Fibroblast of the aortic adventitia (primary cell): ENCODE measurements at regions not wholly inside any gene's neighbourhood (a gene's known extent, or its start where the extent isn't known, plus 50 kb on each side); places are given as distances from the start of the nearest gene placed in this dataset.

Source experiments
- DNase-seq: peaks from one replicate; pipeline ENCODE4 v3.0.0-alpha.2; 2010; ENCODE audit warnings: low read depth
- H3K4me3 ChIP-seq: 2 replicates; pipeline ENCODE4 v1.5.1; 2011; ENCODE audit warnings: low read depth, mild to moderate bottlenecking, control low read depth, low read length, moderate library complexity
- TF ChIP-seq, protein P1 (sequence below): IDR thresholded peaks from 2 replicates; pipeline ENCODE4 v1.5.1; 2011; ENCODE audit warnings: mild to moderate bottlenecking, low read length, control low read depth, inconsistent platforms; ENCODE audit not compliant: insufficient read depth

DNA sequence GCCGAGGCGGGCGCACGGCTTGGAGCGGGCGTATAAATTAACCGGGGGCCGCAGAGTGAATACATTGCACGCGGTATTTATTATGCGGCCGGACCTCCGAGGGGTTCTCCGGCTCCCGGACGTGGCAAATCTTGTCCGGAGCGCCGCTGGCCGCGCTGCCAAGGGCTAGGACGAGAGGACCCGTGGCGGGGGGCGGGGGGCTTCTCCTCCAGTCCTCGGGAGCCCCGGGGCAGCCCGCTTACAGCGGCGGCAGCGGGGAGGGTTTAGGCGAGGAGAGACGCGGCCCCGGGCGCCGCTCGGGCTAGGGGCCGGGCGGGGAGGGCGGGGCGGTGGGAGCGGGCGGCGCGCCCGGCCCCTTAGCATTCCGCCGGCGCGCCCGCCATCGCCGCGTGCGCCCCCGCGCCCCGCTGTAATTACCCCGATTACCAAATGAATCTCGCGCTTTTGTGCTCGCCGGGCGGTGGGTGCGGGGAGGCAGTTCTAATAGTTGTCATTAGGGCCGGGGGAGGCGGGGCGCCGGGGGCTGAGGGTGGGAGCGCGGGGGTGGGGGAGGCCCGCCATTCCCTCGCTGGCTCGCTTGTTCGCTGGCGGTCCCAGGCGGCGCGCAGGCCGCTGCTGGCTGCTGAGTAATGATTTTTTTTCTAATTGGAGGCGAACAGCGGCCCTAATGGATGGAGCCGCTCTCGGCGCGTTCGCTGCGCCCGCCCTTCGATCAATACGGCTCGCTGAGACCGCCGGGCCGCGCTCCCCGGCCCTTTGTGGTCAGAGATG lies 276.6 kb downstream of the BCOR start:
- DNase-seq, result no peak
- peak overlapping the region; percentile 31 for H3K4me3 ChIP-seq
- TF ChIP-seq, protein P1, sequence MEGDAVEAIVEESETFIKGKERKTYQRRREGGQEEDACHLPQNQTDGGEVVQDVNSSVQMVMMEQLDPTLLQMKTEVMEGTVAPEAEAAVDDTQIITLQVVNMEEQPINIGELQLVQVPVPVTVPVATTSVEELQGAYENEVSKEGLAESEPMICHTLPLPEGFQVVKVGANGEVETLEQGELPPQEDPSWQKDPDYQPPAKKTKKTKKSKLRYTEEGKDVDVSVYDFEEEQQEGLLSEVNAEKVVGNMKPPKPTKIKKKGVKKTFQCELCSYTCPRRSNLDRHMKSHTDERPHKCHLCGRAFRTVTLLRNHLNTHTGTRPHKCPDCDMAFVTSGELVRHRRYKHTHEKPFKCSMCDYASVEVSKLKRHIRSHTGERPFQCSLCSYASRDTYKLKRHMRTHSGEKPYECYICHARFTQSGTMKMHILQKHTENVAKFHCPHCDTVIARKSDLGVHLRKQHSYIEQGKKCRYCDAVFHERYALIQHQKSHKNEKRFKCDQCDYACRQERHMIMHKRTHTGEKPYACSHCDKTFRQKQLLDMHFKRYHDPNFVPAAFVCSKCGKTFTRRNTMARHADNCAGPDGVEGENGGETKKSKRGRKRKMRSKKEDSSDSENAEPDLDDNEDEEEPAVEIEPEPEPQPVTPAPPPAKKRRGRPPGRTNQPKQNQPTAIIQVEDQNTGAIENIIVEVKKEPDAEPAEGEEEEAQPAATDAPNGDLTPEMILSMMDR, result no peak

DNA sequence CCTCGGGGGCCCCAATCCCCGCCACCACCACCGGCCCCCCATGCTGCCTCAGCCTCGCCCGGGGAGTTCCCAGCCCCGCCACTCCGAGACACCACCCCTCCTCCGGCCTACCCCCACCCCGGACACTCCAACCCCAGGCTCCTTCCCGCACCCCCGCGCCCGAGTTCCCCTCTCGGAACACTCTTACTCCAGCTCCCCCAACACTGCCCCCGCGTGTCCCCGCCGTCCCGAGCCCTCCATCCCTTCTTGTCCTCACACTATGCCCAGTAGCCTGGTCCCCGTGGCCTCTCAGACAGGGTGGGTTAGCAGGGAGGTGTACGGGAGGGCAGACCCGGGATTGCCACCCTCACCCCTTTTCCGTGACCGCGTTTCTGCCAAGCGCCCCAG lies 276.1 kb downstream of the BCOR start:
- TF ChIP-seq, protein P1, result no peak
- DNase-seq, result no peak
- no peak overlapping the region for H3K4me3 ChIP-seq

DNA sequence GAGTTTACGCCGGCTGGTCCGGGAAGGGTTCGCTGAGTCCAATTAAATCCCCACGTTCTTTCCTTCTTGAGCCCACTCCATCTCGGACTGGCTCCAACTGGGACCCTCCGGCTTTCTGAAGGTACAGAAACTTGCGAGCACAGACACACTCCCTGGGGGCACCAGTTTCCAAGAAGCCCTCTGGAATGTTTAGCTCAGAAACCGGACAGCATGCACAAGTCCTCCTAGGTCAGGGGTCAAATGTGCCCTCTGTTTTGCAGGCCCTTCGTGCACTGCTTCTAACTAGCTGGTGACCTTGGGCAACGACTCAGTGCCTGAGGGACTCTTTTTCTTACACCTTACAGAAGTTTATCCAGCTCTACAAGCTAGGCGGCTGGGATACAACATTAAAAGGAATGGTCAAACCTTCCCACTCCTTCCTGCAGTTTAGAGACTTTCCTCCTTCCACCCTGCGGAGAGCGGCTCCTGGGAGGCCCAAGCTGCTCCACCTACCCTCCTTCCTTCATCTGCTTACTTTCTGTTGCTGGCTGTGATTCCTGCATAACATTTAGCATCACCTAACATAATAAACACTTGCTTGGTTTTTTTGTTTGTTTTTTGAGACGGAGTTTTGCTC lies 275.5 kb downstream of the BCOR start:
- no peak overlapping the region for H3K4me3 ChIP-seq
- no peak for DNase-seq
- TF ChIP-seq, protein P1, result no peak

DNA sequence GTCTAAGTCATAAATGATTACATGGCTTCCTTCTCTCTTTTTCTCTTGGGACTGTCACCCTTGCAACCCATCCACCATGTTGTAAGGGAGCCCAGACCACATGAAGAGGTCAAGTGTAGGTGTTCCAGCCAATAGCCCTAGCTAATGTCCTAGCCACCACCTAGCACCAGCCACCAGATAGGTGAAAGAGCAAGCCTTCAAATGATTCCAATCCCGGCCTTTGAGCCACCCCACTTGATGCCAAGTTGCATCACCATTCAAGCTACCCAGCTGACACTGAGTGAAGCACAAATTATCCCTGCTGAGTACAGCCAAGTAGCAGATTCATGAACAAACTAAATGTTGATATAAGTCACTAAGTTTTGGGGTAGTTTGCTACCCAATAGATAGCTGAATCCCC lies 274.3 kb downstream of the BCOR start:
- H3K4me3 ChIP-seq, result no peak overlapping the region
- TF ChIP-seq, protein P1, result no peak
- no peak for DNase-seq

DNA sequence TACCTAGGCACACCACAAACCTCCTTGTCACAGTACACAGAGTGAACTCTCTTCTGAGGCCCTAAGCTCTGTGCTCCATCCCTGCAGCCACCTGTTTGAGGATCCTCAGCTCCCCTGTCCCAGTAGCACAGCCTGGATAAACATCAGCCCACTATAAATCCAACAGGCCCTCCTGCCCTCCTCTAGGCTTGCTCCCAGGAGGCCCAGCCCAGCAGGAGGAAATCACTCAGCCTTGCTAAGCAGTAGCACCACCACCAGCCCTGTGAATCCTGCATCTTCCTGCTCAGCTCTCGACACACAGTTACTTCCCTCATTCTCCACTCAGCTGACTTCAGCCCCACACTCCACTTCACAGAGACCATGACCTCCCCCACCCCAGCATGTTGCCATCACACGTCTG lies 273.9 kb downstream of the BCOR start:
- H3K4me3 ChIP-seq, result no peak overlapping the region
- TF ChIP-seq, protein P1, result no peak
- no peak for DNase-seq

DNA sequence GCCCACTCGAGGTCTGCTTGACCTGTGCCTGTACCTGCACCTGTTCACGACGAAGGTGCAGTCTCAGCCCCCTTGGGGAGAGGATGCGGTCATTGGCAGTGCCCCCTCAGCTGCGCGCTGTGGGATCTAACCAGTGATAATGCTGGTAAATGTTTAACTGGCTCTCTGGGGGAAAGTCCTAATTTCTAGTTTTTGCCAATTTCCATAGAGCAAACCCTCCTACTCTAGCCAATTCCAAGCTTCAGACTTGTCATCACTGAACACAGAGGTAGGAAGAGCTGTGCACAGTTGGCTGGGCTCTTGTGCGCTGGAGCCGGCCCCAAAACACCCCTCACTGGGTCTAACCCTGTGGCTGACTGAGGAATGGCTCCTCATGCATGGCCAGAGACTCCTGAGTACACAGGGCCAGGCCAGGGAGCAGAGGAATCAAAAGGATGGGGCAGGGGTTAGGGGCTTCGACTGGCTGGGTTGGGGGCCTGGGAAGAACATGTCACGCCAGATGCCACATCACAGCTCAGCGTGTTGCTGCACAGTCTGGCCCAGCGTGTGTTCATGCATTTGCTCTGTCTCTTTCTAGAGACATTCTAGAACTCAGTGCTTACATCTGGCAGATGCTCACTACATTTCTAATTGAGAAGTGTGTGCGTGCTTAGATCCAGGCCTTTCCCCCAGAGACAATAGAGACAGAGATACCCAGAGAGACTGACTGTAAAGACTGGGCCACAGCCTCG lies 270.8 kb downstream of the BCOR start:
- no peak overlapping the region for H3K4me3 ChIP-seq
- TF ChIP-seq, protein P1, result no peak
- no peak for DNase-seq
